ENCODE measurements at regions not wholly inside any gene's neighbourhood (a gene's known extent, or its start where the extent isn't known, plus 50 kb on each side); places are given as distances from the start of the nearest gene placed in this dataset.
A peak's percentile ranks its signal among the peaks of the same experiment; 100 is the strongest.

DNA sequence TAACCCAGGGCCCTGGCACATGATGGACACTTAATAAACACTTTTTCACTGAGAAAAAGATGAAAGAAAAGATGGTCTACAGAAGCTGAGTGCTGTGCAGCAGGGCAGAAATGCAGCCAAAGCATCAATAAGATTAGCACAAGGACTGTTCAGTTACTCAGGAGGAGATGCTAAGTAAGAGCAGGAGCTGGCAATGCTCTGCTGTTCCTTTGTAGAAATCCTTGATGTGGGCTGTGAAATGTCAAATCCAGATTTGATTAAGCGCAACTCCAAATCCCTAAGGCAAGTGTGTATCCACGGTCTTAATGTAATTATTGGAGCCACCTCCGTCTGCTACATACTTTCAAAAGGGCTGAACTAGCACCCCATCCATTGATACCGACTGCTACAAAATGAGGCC, 151.8 kb upstream of the BTG1 start:
- Histone ChIP-seq H3K9me3 (no peaks in the 10 kb centered on the region), H3K4me3 (replicated peaks in 1 of 3) (no peak overlapping the region), H3K27ac (peak overlapping the region in 2 of 3 donors; percentile 14 to 39), H3K4me1 (no peaks in the 10 kb centered on the region), H3K27me3 (no peaks in the 10 kb centered on the region), H3K36me3 (no peaks in the 10 kb centered on the region)
- TF ChIP-seq, protein P1, sequence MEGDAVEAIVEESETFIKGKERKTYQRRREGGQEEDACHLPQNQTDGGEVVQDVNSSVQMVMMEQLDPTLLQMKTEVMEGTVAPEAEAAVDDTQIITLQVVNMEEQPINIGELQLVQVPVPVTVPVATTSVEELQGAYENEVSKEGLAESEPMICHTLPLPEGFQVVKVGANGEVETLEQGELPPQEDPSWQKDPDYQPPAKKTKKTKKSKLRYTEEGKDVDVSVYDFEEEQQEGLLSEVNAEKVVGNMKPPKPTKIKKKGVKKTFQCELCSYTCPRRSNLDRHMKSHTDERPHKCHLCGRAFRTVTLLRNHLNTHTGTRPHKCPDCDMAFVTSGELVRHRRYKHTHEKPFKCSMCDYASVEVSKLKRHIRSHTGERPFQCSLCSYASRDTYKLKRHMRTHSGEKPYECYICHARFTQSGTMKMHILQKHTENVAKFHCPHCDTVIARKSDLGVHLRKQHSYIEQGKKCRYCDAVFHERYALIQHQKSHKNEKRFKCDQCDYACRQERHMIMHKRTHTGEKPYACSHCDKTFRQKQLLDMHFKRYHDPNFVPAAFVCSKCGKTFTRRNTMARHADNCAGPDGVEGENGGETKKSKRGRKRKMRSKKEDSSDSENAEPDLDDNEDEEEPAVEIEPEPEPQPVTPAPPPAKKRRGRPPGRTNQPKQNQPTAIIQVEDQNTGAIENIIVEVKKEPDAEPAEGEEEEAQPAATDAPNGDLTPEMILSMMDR (IDR thresholded peaks at IDR 0.05), result no peak
- no peak for TF ChIP-seq POLR2A (IDR thresholded peaks at IDR 0.05)
- DNase-seq, result no peak
- intact Hi-C loops (cut with DNase I), result no loop called here
- WGBS, 2 donors, result 80 to 83% methylated on average over 4 of the region's 4 CpGs

DNA sequence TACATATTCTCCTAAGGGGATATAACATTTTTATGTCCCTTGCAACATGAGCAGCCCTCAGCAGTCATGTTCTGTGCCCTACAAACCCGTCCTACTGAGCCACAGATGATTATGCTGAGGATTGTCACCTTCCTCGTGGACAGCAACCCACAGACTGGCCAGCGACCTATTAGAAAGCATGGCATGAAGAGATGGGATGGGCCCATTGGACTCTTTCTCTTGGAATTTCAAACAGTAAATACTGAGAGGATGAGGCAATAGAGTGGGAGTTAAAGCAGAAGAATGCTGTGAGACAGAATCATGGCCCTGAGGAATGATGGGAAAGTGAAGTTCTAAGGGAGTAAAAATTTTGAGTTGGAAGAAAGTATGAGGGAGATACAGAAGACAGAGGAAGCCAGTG, 149.9 kb upstream of the BTG1 start:
- no peak for TF ChIP-seq POLR2A (IDR thresholded peaks at IDR 0.05)
- TF ChIP-seq, protein P1 (IDR thresholded peaks at IDR 0.05), result no peak
- H3K4me3 ChIP-seq (replicated peaks in 1 of 3), result no peak overlapping the region
- H3K27me3 ChIP-seq, result no peaks in the 10 kb centered on the region
- no peaks in the 10 kb centered on the region for H3K36me3 ChIP-seq
- WGBS, 2 donors, result 76 to 88% methylated on average over 3 of the region's 3 CpGs
- intact Hi-C loops (cut with DNase I), result no loop called here
- DNase-seq, result no peak
- H3K9me3 ChIP-seq, result no peaks in the 10 kb centered on the region
- H3K27ac ChIP-seq, result no peak overlapping the region
- no peaks in the 10 kb centered on the region for H3K4me1 ChIP-seq

DNA sequence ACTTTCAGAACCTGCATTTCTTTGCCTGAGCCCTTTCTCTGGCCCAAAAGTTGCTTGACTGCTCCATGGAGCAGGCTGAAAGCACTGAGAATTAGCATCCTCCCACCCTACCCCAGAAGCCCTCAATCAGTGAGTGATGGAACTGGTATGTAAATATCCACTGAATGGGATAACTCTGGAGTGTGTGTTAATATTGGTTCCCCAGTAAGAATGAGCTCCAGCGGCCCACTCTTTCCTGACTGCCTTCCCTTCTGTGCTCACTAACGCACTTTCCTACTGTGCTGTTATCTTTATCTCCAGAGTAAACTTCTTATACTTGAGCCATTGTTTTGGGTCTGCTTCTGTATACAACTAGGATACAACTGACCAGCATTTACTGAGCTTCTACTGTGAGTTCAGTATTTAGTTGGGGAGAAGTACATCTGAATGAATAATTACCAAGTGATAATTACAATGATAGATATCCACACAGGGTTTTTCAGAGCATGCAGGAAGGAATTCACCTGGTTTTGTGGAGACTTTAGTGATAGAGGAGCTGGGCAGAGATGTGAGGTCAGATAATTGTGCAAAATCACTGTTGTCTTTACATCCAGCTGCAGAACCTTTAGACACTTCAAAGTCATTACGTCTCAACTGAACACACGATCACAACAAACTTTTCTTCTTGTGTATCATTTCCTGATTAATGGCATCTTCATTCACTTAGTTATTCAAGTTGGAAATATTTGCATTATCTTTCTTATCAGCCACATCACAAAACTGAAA, 149.2 kb upstream of the BTG1 start:
- H3K36me3 ChIP-seq, result no peaks in the 10 kb centered on the region
- H3K4me1 ChIP-seq, result no peaks in the 10 kb centered on the region
- intact Hi-C loops (cut with DNase I), result no loop called here
- no peak overlapping the region for H3K4me3 ChIP-seq (replicated peaks in 1 of 3)
- WGBS, 2 donors, result 75 to 83% methylated on average over 4 of the region's 4 CpGs
- TF ChIP-seq, protein P1 (IDR thresholded peaks at IDR 0.05), result no peak
- TF ChIP-seq POLR2A (IDR thresholded peaks at IDR 0.05), result no peak
- H3K27me3 ChIP-seq, result no peaks in the 10 kb centered on the region
- H3K27ac ChIP-seq, result no peak overlapping the region
- no peak for DNase-seq
- no peaks in the 10 kb centered on the region for H3K9me3 ChIP-seq

DNA sequence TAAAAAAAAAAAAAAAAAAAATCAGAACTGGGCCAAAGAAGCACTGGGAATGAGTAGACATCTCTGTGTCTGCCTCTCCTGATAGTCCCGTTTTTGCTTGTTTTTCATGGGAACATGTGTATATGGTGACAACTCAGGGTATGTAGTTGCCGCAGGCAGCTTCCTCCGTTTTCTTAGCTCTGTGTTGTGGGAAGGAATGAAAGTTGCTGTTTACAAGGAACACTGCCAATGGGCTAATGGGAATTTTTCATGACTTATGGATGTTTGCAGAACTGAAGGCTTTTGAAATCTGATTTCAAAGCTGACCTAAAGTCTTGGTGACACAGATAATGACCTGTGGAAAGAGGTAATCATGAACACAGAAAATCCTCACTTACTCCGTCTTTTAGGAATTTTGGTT, 146.4 kb upstream of the BTG1 start:
- H3K27ac ChIP-seq, result no peak overlapping the region
- no peak for TF ChIP-seq POLR2A (IDR thresholded peaks at IDR 0.05)
- TF ChIP-seq, protein P1 (IDR thresholded peaks at IDR 0.05), result no peak
- intact Hi-C loops (cut with DNase I), result no loop called here

DNA sequence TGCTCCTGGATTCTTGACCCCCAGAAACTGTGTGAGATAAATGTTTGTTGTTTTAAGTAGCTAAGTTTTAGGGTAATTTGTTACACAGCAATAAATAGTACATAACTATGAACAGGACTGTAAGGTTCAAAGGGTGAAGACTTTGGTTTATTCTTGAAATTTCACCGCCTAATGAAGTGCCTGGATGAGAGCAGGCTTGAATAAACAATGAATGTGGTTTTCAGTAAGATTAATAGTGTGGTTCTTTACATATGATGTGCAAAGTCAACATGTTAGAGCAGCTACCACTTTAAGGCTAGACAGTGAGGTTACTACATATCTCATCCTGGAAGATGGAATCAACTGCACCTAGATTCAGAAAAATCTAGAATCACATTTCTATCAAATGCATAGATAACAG, 145.2 kb upstream of the BTG1 start:
- intact Hi-C loops (cut with DNase I), result no loop called here
- Histone ChIP-seq H3K4me3 (replicated peaks in 1 of 3) (no peak overlapping the region), H3K27ac (no peak overlapping the region)

More for the DNA sequence above, 146.4 kb upstream of the BTG1 start:
- Histone ChIP-seq H3K4me3 (replicated peaks in 1 of 3) (no peak overlapping the region), H3K9me3 (no peaks in the 10 kb centered on the region), H3K36me3 (no peaks in the 10 kb centered on the region), H3K4me1 (no peaks in the 10 kb centered on the region), H3K27me3 (no peaks in the 10 kb centered on the region)
- DNase-seq, result no peak
- WGBS, 2 donors, result 89 to 94% methylated on average over 4 of the region's 4 CpGs

More for the DNA sequence above, 145.2 kb upstream of the BTG1 start:
- Histone ChIP-seq H3K9me3 (no peaks in the 10 kb centered on the region), H3K4me1 (no peaks in the 10 kb centered on the region), H3K36me3 (no peaks in the 10 kb centered on the region), H3K27me3 (no peaks in the 10 kb centered on the region)
- 50 to 59% methylated on average over 1 of the region's 1 CpG for WGBS, 2 donors
- no peak for DNase-seq
- TF ChIP-seq, protein P1 (IDR thresholded peaks at IDR 0.05), result no peak
- TF ChIP-seq POLR2A (IDR thresholded peaks at IDR 0.05), result no peak

Data from thyroid gland (tissue), 4 donors.